GM21526 (cell line): ENCODE measurements at regions not wholly inside any gene's neighbourhood (a gene's known extent, or its start where the extent isn't known, plus 50 kb on each side); places are given as distances from the start of the nearest gene placed in this dataset.
"Not testable (repeated sequence)": the region's sequence is repeated elsewhere in the genome, so short reads cannot be mapped to it uniquely, and the experiment has no call there.

Experiments used
- ATAC-seq: cut with Tn5 transposase; IDR thresholded peaks from one replicate; pipeline ENCODE4 v1.9.1; 2021; ENCODE audit warnings: moderate library complexity; ENCODE audit not compliant: unreplicated experiment, low FRiP score

- no peak for ATAC-seq
Measured at GRCh38 chr14:37650356-37651037, 55.1 kb downstream of the TTC6 start.

- no peak for ATAC-seq
Measured at GRCh38 chr14:37652042-37652441, 56.6 kb downstream of the TTC6 start.

GRCh38 chr14:37655418-37655817 lies 60.0 kb downstream of the TTC6 start:
- no peak for ATAC-seq

GRCh38 chr14:37658156-37658555 lies 62.7 kb downstream of the TTC6 start:
- no peak for ATAC-seq

GRCh38 chr14:37663498-37663897 lies 68.1 kb downstream of the TTC6 start:
- no peak for ATAC-seq

- ATAC-seq, result no peak
Measured at GRCh38 chr14:37665479-37665878, 70.0 kb downstream of the TTC6 start.

GRCh38 chr14:37665951-37666350 lies 70.5 kb downstream of the TTC6 start:
- ATAC-seq, result no peak

- ATAC-seq, result no peak
Measured at GRCh38 chr14:37668646-37669045, 73.2 kb downstream of the TTC6 start.

- ATAC-seq, result no peak
Measured at GRCh38 chr14:37669242-37669641, 73.8 kb downstream of the TTC6 start.

- no peak for ATAC-seq
Measured at GRCh38 chr14:37673439-37673838, 78.0 kb downstream of the TTC6 start.

- no peak for ATAC-seq
Measured at GRCh38 chr14:37678916-37679315, 83.5 kb downstream of the TTC6 start.

GRCh38 chr14:37681486-37681885 lies 86.1 kb downstream of the TTC6 start:
- no peak for ATAC-seq

GRCh38 chr14:37692680-37693079 lies 97.3 kb downstream of the TTC6 start:
- ATAC-seq, result not testable (repeated sequence)

- ATAC-seq, result not testable (repeated sequence)
Measured at GRCh38 chr14:37693420-37693819, 98.0 kb downstream of the TTC6 start.

- no peak for ATAC-seq
Measured at GRCh38 chr14:37695866-37696265, 100.4 kb downstream of the TTC6 start.

- ATAC-seq, result no peak
Measured at GRCh38 chr14:37697489-37698121, 102.2 kb downstream of the TTC6 start.

- no peak for ATAC-seq
Measured at GRCh38 chr14:37698840-37699777, 103.7 kb downstream of the TTC6 start.

GRCh38 chr14:37707716-37708115 lies 112.3 kb downstream of the TTC6 start:
- no peak for ATAC-seq

GRCh38 chr14:37708481-37708880 lies 113.1 kb downstream of the TTC6 start:
- ATAC-seq, result no peak

GRCh38 chr14:37709419-37710195 lies 114.2 kb downstream of the TTC6 start:
- ATAC-seq, result no peak
